ENCODE measurements at regions not wholly inside any gene's neighbourhood (a gene's known extent, or its start where the extent isn't known, plus 50 kb on each side); places are given as distances from the start of the nearest gene placed in this dataset.

DNA sequence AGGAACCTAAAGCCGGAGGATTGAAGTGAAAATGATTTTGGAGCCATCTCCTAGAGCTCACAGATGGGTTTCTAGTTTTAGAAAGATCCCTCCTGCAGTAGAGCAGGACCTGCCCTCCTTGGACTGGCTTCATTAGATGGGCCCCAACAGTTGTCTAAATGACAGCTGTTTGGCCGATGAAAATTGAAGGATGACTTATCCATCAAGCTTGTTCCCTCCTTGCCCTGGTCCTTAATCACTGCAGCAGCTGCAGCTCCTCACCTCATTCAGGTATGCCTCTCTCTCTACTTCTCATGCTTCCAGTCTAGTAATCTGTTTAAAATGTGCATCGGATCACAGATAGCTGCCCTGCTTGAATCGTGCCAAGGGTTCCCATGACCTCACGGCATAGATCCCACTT, 677.6 kb downstream of the BCL11A start:
- H2BK5ac ChIP-seq (ENCODE audit: low read depth, low read length) = no peak overlapping the region
- H3K14ac ChIP-seq (ENCODE audit: insufficient read length) = no peak overlapping the region
- DNase-seq (ENCODE audit: low read depth in 1 of 2, low spot score in 2 of 2) (no peak), FAIRE-seq (no peak)
- H3K27ac ChIP-seq (ENCODE audit: low read depth, low read length) = no peak overlapping the region
- no peak overlapping the region for H3K4me2 ChIP-seq (ENCODE audit: insufficient read depth in 1 of 2, low read depth in 2 of 2, low read length in 2 of 2)
- no peak overlapping the region for H2AFZ ChIP-seq (ENCODE audit: low read length)
- H3K4ac ChIP-seq (replicated peaks; ENCODE audit: insufficient read length, low read depth, low read length) = no peak overlapping the region
- H3K23me2 ChIP-seq (ENCODE audit: low read depth, low read length) = no peaks in the 10 kb centered on the region
- H3K9ac ChIP-seq (replicated peaks in 1 of 4; ENCODE audit: extremely low read depth in 1 of 4, low read depth in 3 of 4, low read length in 3 of 4) = no peak overlapping the region
- no peak overlapping the region for H4K8ac ChIP-seq (ENCODE audit: extremely low read depth, insufficient read depth, low read length)
- 97% methylated on average over 5 of the region's 5 CpGs; no CpG with 5 or more reads in 1 of the 2 experiments for WGBS, 2 experiments (ENCODE audit: extremely low coverage in 1 of 2, insufficient coverage in 1 of 2, insufficient read length in 1 of 2, insufficient replicate concordance in 2 of 2, low coverage in 1 of 2, low lambda C conversion rate in 2 of 2, missing lambda C conversion rate in 1 of 2)
- H2BK120ac ChIP-seq (replicated peaks; ENCODE audit: low read depth, low read length) = no peak overlapping the region
- no peaks in the 10 kb centered on the region for H3K79me1 ChIP-seq (ENCODE audit: low read depth, low read length)
- peaks cover 0 to 6% (median 3%) of the 10 kb centered on the region in 4 experiments; a peak in 3 of 7 replicates for H3K4me1 ChIP-seq (replicated peaks in 1 of 4; ENCODE audit: control insufficient read depth in 3 of 4, insufficient read depth in 4 of 4, low read length in 3 of 4)
- no peak overlapping the region for H3K23ac ChIP-seq (ENCODE audit: insufficient read length)
- H3K18ac ChIP-seq (ENCODE audit: extremely low read depth, low read length) = no peak overlapping the region
- H4K20me1 ChIP-seq (replicated peaks in 1 of 2; ENCODE audit: control insufficient read depth in 1 of 2, insufficient read depth in 2 of 2, low read length in 2 of 2) = no peaks in the 10 kb centered on the region
- H3K27me3 ChIP-seq (replicated peaks in 1 of 4; ENCODE audit: control insufficient read depth in 3 of 4, extremely low read depth in 1 of 4, insufficient read depth in 3 of 4, low read length in 3 of 4) = no peaks in the 10 kb centered on the region
- no peak overlapping the region for H4K91ac ChIP-seq (replicated peaks; ENCODE audit: insufficient read length, low read length)
- no peak overlapping the region for H2AK5ac ChIP-seq (ENCODE audit: low read depth, low read length)
- TF ChIP-seq, protein P1, sequence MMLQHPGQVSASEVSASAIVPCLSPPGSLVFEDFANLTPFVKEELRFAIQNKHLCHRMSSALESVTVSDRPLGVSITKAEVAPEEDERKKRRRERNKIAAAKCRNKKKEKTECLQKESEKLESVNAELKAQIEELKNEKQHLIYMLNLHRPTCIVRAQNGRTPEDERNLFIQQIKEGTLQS (IDR thresholded peaks at IDR 0.05; ENCODE audit: insufficient read depth, low read depth, low read length) = no peak
- TF ChIP-seq TCF12 (IDR thresholded peaks at IDR 0.05; ENCODE audit: low read depth, low read length) (no peak), TEAD4 (IDR thresholded peaks at IDR 0.05; ENCODE audit: low read depth, low read length) (no peak), SP2 (IDR thresholded peaks at IDR 0.05; ENCODE audit: low read length) (no peak), FOSL1 (IDR thresholded peaks at IDR 0.05; ENCODE audit: insufficient read depth, low read depth, low read length) (no peak), HDAC2 (IDR thresholded peaks at IDR 0.05; ENCODE audit: borderline replicate concordance in 1 of 2, low read depth in 2 of 2, low read length in 2 of 2) (no peak), TBP (IDR thresholded peaks at IDR 0.05; ENCODE audit: low read depth, low read length) (no peak), GABPA (IDR thresholded peaks at IDR 0.05; ENCODE audit: borderline replicate concordance, insufficient read depth, low read length) (no peak), JUN (IDR thresholded peaks at IDR 0.05; ENCODE audit: low read depth, low read length) (no peak), SIX5 (IDR thresholded peaks at IDR 0.05; ENCODE audit: low read depth, low read length) (no peak)
- TF ChIP-seq, protein P2, sequence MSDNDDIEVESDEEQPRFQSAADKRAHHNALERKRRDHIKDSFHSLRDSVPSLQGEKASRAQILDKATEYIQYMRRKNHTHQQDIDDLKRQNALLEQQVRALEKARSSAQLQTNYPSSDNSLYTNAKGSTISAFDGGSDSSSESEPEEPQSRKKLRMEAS (IDR thresholded peaks at IDR 0.05) = no peak
- H3K4me3 ChIP-seq (ENCODE audit: extremely low read depth in 1 of 4, insufficient read depth in 2 of 4, low read depth in 3 of 4, low read length in 4 of 4) = no peak overlapping the region
- ChIA-PET POLR2A (ENCODE audit: partially characterized antibody) (interaction anchor here (0.6 kb wide), 1 partner anchor 14 kb away, joined by 3 read pairs; no protein-coding TSS in a partner anchor), CTCF (ENCODE audit: partially characterized antibody) (interaction anchor here (1.2 kb wide), 1 partner anchor 56 kb away, joined by 3 read pairs; no protein-coding TSS in a partner anchor)
- no peaks in the 10 kb centered on the region for H3K79me2 ChIP-seq (ENCODE audit: control insufficient read depth in 1 of 2, insufficient read depth in 2 of 2, low read length in 2 of 2)
- no peak overlapping the region for H2BK15ac ChIP-seq (ENCODE audit: low read length)
- H2BK12ac ChIP-seq (ENCODE audit: low read depth, low read length) = no peak overlapping the region
- no peak overlapping the region for H3K56ac ChIP-seq (replicated peaks; ENCODE audit: insufficient read length, low read depth, low read length)
- no peak overlapping the region for H4K5ac ChIP-seq (ENCODE audit: insufficient read length, low read depth, low read length)
- no peaks in the 10 kb centered on the region for H3K9me3 ChIP-seq (ENCODE audit: insufficient read depth in 2 of 2, low read depth in 1 of 2, low read length in 1 of 2)
- no peaks in the 10 kb centered on the region for H3K36me3 ChIP-seq (ENCODE audit: control insufficient read depth in 2 of 4, insufficient read depth in 4 of 4, low read length in 3 of 4)
- H2BK20ac ChIP-seq (ENCODE audit: low read length) = no peak overlapping the region
